ENCODE measurements at regions not wholly inside any gene's neighbourhood (a gene's known extent, or its start where the extent isn't known, plus 50 kb on each side); places are given as distances from the start of the nearest gene placed in this dataset.

GRCh38 chr14:84202486-84202885 is 1327.5 kb upstream of the FLRT2 start:
- TF ChIP-seq EZH2 (IDR thresholded peaks at IDR 0.05) (no peak), POLR2AphosphoS5 (IDR thresholded peaks at IDR 0.05; ENCODE audit: borderline replicate concordance, low read depth, low read length) (no peak)
